NCI-H2081 (cell line): ENCODE measurements at regions not wholly inside any gene's neighbourhood (a gene's known extent, or its start where the extent isn't known, plus 50 kb on each side); places are given as distances from the start of the nearest gene placed in this dataset.
A peak's percentile ranks its signal among the peaks of the same experiment; 100 is the strongest.

Source experiments
- DNase-seq, 2 experiments: peaks; one replicate each; lab custom pipeline; 2025; lab: John Stamatoyannopoulos, UW

GRCh38 chr2:120828829-120829632 is 93.4 kb downstream of the GLI2 start:
- no peak for DNase-seq

GRCh38 chr2:120829633-120830025 is 94.0 kb downstream of the GLI2 start:
- DNase-seq: no peak

- DNase-seq: no peak
Measured at GRCh38 chr2:120830096-120830830, 94.6 kb downstream of the GLI2 start.

GRCh38 chr2:120831086-120831485 is 95.4 kb downstream of the GLI2 start:
- DNase-seq: no peak

GRCh38 chr2:120831891-120832290 is 96.2 kb downstream of the GLI2 start:
- no peak for DNase-seq

GRCh38 chr2:120832296-120833070 is 96.8 kb downstream of the GLI2 start:
- no peak for DNase-seq

GRCh38 chr2:120833127-120833675 is 97.5 kb downstream of the GLI2 start:
- DNase-seq: no peak

GRCh38 chr2:120834206-120834605 is 98.5 kb downstream of the GLI2 start:
- DNase-seq: no peak

GRCh38 chr2:120836281-120836680 is 100.6 kb downstream of the GLI2 start:
- DNase-seq: no peak

GRCh38 chr2:120840795-120841487 is 105.3 kb downstream of the GLI2 start:
- no peak for DNase-seq

- DNase-seq: no peak
Measured at GRCh38 chr2:120842456-120843439, 107.1 kb downstream of the GLI2 start.

- DNase-seq: no peak
Measured at GRCh38 chr2:120844070-120844738, 108.5 kb downstream of the GLI2 start.

GRCh38 chr2:120845277-120845676 is 109.6 kb downstream of the GLI2 start:
- DNase-seq: no peak

GRCh38 chr2:120846406-120847095 is 110.9 kb downstream of the GLI2 start:
- DNase-seq: no peak

GRCh38 chr2:120847700-120848321 is 112.1 kb downstream of the GLI2 start:
- peak; percentile 78 to 83 for DNase-seq

GRCh38 chr2:120849278-120849677 is 113.6 kb downstream of the GLI2 start:
- no peak for DNase-seq

- no peak for DNase-seq
Measured at GRCh38 chr2:120850551-120850950, 114.9 kb downstream of the GLI2 start.

- DNase-seq: no peak
Measured at GRCh38 chr2:120851116-120851773, 115.6 kb downstream of the GLI2 start.
